Heart right ventricle (tissue), 16 donors: ENCODE measurements at regions not wholly inside any gene's neighbourhood (a gene's known extent, or its start where the extent isn't known, plus 50 kb on each side); places are given as distances from the start of the nearest gene placed in this dataset.
"Not testable (repeated sequence)": the region's sequence is repeated elsewhere in the genome, so short reads cannot be mapped to it uniquely, and the experiment has no call there.

Experiments used
- ATAC-seq, 8 donors: fragments of 200-7000 bp; cut with Tn5 transposase; one replicate each; pipeline ENCODE4 v1.9.1; 2020; ENCODE audit warnings: mild to moderate bottlenecking in 8 of 8, moderate library complexity in 8 of 8, moderate number of reproducible peaks in 1 of 8
- DNase-seq, 2 donors: peaks; one replicate each; pipeline ENCODE4 v3.0.0-alpha.2; 2020
- H3K27ac ChIP-seq, 10 donors: fragments of 200-600 bp; sonication (generic) in 2 of 10; one replicate each; pipeline versions ENCODE4 v1.5.0 to v1.8.0; 2020 to 2022; ENCODE audit warnings: mild to moderate bottlenecking in 3 of 10
- H3K27me3 ChIP-seq, 7 donors: fragments of 200-600 bp; one replicate each; pipeline ENCODE4 v1.8.0; 2021 to 2022; ENCODE audit warnings: mild to moderate bottlenecking in 2 of 7
- H3K36me3 ChIP-seq, 9 donors: fragments of 200-600 bp; sonication (generic) in 1 of 9; one replicate each; pipeline versions ENCODE4 v1.5.0 to v1.8.0; 2020 to 2022; ENCODE audit warnings: mild to moderate bottlenecking in 2 of 9
- H3K4me1 ChIP-seq, 9 donors: fragments of 200-600 bp; sonication (generic) in 1 of 9; one replicate each; pipeline versions ENCODE4 v1.5.0 to v1.8.0; 2020 to 2022; ENCODE audit warnings: mild to moderate bottlenecking in 4 of 9
- H3K4me3 ChIP-seq, 10 donors: fragments of 200-600 bp; sonication (generic) in 2 of 10; one replicate each; pipeline versions ENCODE4 v1.5.0 to v1.8.0; 2020 to 2022; ENCODE audit warnings: mild to moderate bottlenecking in 7 of 10, moderate library complexity in 2 of 10
- H3K9me3 ChIP-seq, 11 donors: fragments of 200-600 bp in 10 of 11; sonication (generic) in 2 of 11; one replicate each; pipeline versions ENCODE4 v1.5.0 to v1.8.0; 2013 to 2022; ENCODE audit warnings: mild to moderate bottlenecking in 2 of 11, control low read depth in 1 of 11, moderate library complexity in 1 of 11
- WGBS, 2 donors: extraction: QIAGEN DNeasy Blood & Tissue Kit; methylation state at CpG; one replicate each; pipeline ENCODE4 v1.1.7; 2013; ENCODE audit warnings: inconsistent platforms in 1 of 2; 5-methylcytosine and 5-hydroxymethylcytosine counted together
- intact Hi-C, 10 donors: fragments of 100-400 bp; cut with DNase I; formaldehyde crosslinking; loops; one replicate each; pipeline versions ENCODE4 v1.11.1 to v1.14.2; 2022
- TF ChIP-seq, protein P1 (sequence below), 9 donors: fragments of 200-600 bp; sonication (generic) in 2 of 9; IDR thresholded peaks; one replicate each; pipeline versions ENCODE4 v1.5.0 to v1.8.0; 2021 to 2022; ENCODE audit warnings: antibody characterized with exemption in 9 of 9, mild to moderate bottlenecking in 5 of 9, moderate library complexity in 1 of 9
- donor health status: Arrhythmogenic right ventricular cardiomyopathy.
- donor health status: ischemic (EF 13 %, LVEDD 7.1; RV severe dilation, severe dysfunction).
- donor health status: healthy with polysubstance abuse.
- donor health status: DM: no; HTN: yes; CAD: no.
- donor health status: DM: no; HTN: no; CAD: no.
- donor health status: ischemic (EF 25% LVEDD 6.9; RV normal size, moderate dysfunction).
- donor health status: ischemic (EF 25% LVEDD 5.7; RV mildly dilated, moderate dysfunction).
- donor health status: healthy.
- donor health status: DM: yes; HTN: yes; CAD: no.
- donor health status: Ischemic cardiomyopathy.
- donor health status: ischemic (EF 35%, LVEDD 5.7; RV mildly dilated, moderate dysfunction).
- donor health status: nonischemic (EF 11% LVEDD 7.7; RV severe dilation, severe dysfunction).
- donor health status: DM: yes; HTN: yes; CAD: no.
- donor health status: PGD.
- donor health status: ischemic (EF 29% LVEDD 5.4; RV normal size, mild dysfunction).
- donor health status: nonischemic (EF 23%, LVEDD 6.1; RV moderate dilation, normal function).

DNA sequence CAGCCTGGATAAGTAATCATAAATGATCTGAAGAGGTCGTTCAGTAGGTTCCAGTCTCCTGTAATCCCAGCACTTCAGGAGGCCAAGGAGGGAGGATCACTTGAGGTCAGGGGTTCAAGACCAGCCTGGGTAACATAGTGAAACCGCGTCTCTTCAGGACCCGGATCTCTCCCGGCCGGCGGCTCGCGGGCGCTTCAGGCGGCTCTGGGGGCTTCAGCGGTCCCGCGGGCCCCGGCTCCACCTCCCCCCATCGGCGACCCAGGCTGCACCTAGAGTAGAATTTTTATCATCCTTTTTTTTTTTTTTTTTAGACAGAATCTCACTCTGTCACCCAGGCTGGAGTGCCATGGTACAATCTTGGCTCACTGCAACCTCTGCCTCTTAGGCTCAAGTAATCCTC, 95.9 kb downstream of the ABCC12 start:
- ATAC-seq (no peak), DNase-seq (no peak)
- TF ChIP-seq, protein P1, sequence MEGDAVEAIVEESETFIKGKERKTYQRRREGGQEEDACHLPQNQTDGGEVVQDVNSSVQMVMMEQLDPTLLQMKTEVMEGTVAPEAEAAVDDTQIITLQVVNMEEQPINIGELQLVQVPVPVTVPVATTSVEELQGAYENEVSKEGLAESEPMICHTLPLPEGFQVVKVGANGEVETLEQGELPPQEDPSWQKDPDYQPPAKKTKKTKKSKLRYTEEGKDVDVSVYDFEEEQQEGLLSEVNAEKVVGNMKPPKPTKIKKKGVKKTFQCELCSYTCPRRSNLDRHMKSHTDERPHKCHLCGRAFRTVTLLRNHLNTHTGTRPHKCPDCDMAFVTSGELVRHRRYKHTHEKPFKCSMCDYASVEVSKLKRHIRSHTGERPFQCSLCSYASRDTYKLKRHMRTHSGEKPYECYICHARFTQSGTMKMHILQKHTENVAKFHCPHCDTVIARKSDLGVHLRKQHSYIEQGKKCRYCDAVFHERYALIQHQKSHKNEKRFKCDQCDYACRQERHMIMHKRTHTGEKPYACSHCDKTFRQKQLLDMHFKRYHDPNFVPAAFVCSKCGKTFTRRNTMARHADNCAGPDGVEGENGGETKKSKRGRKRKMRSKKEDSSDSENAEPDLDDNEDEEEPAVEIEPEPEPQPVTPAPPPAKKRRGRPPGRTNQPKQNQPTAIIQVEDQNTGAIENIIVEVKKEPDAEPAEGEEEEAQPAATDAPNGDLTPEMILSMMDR (IDR thresholded peaks at IDR 0.05): no peak
- peaks cover 0 to 12% (median under 1%) of the 10 kb centered on the region in 9 donors for H3K4me1 ChIP-seq
- H3K27ac ChIP-seq: no peak overlapping the region
- H3K9me3 ChIP-seq: no peaks in the 10 kb centered on the region
- no peaks in the 10 kb centered on the region for H3K36me3 ChIP-seq
- no peak overlapping the region for H3K4me3 ChIP-seq
- intact Hi-C loops: loop anchor here in 5 of 10 donors (5.0 to 10.0 kb wide), 4 partner anchors 92 to 925 kb away; partner anchors contain the start of genes NETO2 (in 3 of the 5) and ABCC12 (in 1 of the 5)
- WGBS, 2 donors: 95 to 96% methylated on average over 17 of the region's 17 CpGs
- peaks cover 0 to 6% (median 0%) of the 10 kb centered on the region in 7 donors for H3K27me3 ChIP-seq

DNA sequence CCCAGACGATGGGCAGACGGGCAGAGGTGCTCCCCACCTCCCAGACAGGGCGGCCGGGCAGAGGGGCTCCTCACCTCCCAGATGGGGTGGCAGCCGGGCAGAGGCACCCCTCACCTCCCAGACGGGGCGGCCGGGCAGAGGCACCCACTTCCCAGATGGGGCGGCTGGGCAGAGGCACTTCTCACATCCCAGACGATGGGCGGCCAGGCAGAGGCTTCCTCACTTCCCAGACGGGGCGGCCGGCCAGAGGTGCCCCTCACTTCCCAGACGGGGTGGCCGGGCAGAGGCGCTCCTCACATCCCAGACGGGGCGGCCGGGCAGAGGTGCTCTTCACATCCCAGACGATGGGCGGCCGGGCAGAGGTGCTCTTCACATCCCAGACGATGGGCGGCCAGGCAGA, 96.6 kb downstream of the ABCC12 start:
- not testable (repeated sequence) for H3K4me3 ChIP-seq, ATAC-seq, H3K27ac ChIP-seq, H3K36me3 ChIP-seq, H3K27me3 ChIP-seq, DNase-seq, H3K9me3 ChIP-seq
- H3K4me1 ChIP-seq: peaks cover 0 to 18% (median 5%) of the 10 kb centered on the region in 9 donors
- 96% methylated on average over 25 of the region's 25 CpGs for whole genome bisulfite sequencing, 2 donors
- intact Hi-C loops: loop anchor here in 5 of 10 donors (5.0 to 10.0 kb wide), 4 partner anchors 93 to 924 kb away; partner anchors contain the start of genes NETO2 (in 3 of the 5) and ABCC12 (in 1 of the 5)

DNA sequence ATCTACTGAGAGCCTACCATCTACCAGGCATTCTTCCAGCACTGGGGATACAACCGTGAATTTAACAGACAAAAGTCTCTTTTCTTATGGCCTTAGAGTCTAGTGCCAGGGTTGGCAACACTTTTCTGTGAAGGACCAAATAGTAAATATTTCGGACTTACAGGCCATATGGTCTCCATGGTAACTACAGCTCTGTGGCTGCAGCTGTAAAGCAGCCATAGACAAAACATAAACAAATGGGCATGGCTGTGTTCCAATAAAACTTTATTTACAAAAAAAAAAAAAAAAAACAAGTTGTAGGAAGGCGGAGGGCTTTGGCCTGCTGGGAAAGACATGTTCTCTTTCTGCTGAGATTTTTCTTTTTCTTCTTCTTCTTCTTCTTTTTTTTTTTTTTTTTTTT, 98.7 kb downstream of the ABCC12 start:
- no peak overlapping the region for H3K27ac ChIP-seq
- WGBS, 2 donors: 78 to 90% methylated on average over 3 of the region's 3 CpGs
- H3K4me1 ChIP-seq: peaks cover 0 to 24% (median 5%) of the 10 kb centered on the region in 9 donors
- H3K36me3 ChIP-seq: no peaks in the 10 kb centered on the region
- intact Hi-C loops: loop anchor here in 5 of 10 donors (5.0 to 10.0 kb wide), 4 partner anchors 95 to 922 kb away; partner anchors contain the start of genes NETO2 (in 3 of the 5) and ABCC12 (in 1 of the 5)
- ATAC-seq: no peak
- DNase-seq: no peak
- peaks cover 0 to 6% (median 0%) of the 10 kb centered on the region in 7 donors for H3K27me3 ChIP-seq
- TF ChIP-seq, protein P1 (IDR thresholded peaks at IDR 0.05): no peak
- H3K4me3 ChIP-seq: no peak overlapping the region
- H3K9me3 ChIP-seq: no peaks in the 10 kb centered on the region

DNA sequence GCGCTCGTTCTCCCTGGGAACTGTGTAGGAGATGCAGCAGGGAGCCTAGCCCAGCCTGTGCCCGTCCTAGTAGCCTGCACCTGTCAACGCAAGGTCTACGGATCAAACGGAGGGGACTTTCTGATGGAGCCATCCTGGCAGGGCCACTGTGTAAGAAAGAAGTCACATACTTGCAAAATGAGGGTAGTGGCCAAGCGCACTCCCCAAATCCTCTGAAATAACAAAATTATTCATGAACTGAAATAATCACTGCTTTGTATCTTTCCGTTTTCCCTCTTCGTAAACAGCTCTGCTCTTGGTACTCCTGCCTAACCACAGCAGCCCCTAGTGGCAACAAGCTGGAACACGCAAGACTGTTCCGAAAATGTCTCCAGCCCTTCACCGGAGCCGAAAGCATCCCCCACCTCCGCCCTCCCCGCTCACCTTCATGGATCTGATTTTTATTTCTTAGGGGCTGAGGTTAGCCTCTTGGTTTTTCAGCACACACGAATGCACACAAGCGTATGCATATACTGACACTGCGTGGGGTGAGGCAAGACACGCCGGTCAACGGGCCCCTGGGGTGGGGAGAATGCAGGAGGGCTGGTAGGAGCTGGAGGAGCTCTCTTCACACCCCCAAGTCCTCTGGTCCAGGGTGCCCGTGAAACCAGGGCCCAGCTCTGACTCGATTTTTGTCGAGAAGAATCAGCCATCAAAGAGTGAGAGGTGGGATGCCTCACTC, 100.8 kb downstream of the ABCC12 start:
- H3K36me3 ChIP-seq: no peaks in the 10 kb centered on the region
- WGBS, 2 donors: 30 to 32% methylated on average over 24 of the region's 24 CpGs
- H3K27me3 ChIP-seq: peaks cover 0 to 9% (median 0%) of the 10 kb centered on the region in 7 donors
- peak; percentile 47 to 91 (median 76) for ATAC-seq
- peak; percentile 24 to 47 for DNase-seq
- no peak overlapping the region for H3K27ac ChIP-seq
- peaks cover 0 to 24% (median 5%) of the 10 kb centered on the region in 9 donors for H3K4me1 ChIP-seq
- TF ChIP-seq, protein P1 (IDR thresholded peaks at IDR 0.05): peak; percentile 54 to 85 (median 76)
- H3K9me3 ChIP-seq: no peaks in the 10 kb centered on the region
- intact Hi-C loops: loop anchor here in 7 of 10 donors (1.0 to 10.0 kb wide), 7 partner anchors 97 to 1018 kb away; partner anchors contain the start of genes NETO2 (in 5 of the 7) and ABCC12 (in 1 of the 7)
- H3K4me3 ChIP-seq: peak overlapping the region in 3 of 10 donors; percentile 16 to 28 (median 20)
